GM12891 (cell line): ENCODE measurements at regions not wholly inside any gene's neighbourhood (a gene's known extent, or its start where the extent isn't known, plus 50 kb on each side); places are given as distances from the start of the nearest gene placed in this dataset.

ENCODE experiments used
- PAX5 ChIP-seq: IDR thresholded peaks from 2 replicates; pipeline ENCODE4 v1.6.1; 2011; ENCODE audit warnings: low read length, moderate library complexity, mild to moderate bottlenecking; ENCODE audit not compliant: insufficient read depth, severe bottlenecking
- POLR2A ChIP-seq: IDR thresholded peaks from 2 replicates; pipeline ENCODE4 v1.6.1; 2011; ENCODE audit warnings: low read depth, low read length, control low read depth
- POLR2AphosphoS5 ChIP-seq: IDR thresholded peaks from 2 replicates; pipeline ENCODE4 v1.6.1; 2011; ENCODE audit warnings: low read depth, low read length, control low read depth
- POU2F2 ChIP-seq: IDR thresholded peaks from 2 replicates; pipeline ENCODE4 v1.6.1; 2011; ENCODE audit warnings: low read depth, mild to moderate bottlenecking, control low read depth, low read length, moderate library complexity
- TAF1 ChIP-seq: IDR thresholded peaks from 2 replicates; pipeline ENCODE4 v1.6.1; 2011; ENCODE audit warnings: low read depth, low read length, control low read depth

GRCh38 chr10:28878236-28878970 is 201.1 kb downstream of the BAMBI start:
- no peak for TF ChIP-seq TAF1
- no peak for TF ChIP-seq POLR2AphosphoS5
- no peak for TF ChIP-seq PAX5
- no peak for TF ChIP-seq POLR2A
- TF ChIP-seq POU2F2 = no peak
